ENCODE measurements at regions not wholly inside any gene's neighbourhood (a gene's known extent, or its start where the extent isn't known, plus 50 kb on each side); places are given as distances from the start of the nearest gene placed in this dataset.
"Not testable (repeated sequence)": the region's sequence is repeated elsewhere in the genome, so short reads cannot be mapped to it uniquely, and the experiment has no call there.

- no peaks in the 10 kb centered on the region for H3K4me1 ChIP-seq (ENCODE audit: low read depth)
- intact Hi-C loops (cut with DNase I, micrococcal nuclease), result no loop called here
These were observed 210.9 kb downstream of the C9orf152 start for GRCh38 chr9:109996936-109997580.

DNA sequence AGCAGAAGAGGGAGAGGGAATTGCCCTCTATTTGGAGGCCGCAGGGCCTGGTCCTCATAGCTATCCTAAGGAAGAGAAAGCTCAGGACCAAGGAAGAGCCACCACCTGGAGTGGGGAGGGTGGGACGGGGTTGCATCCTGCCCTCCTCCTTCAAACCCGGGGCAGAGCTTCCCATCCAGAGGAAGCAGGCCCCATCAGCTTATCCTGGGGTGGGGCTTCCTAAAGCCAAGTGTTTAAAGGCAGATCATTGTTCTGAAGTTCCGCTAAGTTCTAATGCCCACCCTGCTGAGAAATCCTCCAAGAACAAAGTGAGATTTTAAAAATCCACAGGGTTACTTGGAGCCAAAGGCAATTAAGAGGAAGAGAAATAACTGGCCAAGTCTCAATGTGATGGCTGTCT lies 210.3 kb downstream of the C9orf152 start:
- Histone ChIP-seq H3K4me1 (ENCODE audit: low read depth) (no peaks in the 10 kb centered on the region), H3K9me3 (no peaks in the 10 kb centered on the region), H3K4me3 (no peak overlapping the region), H3K36me3 (ENCODE audit: low read depth) (no peaks in the 10 kb centered on the region)
- DNase-seq, result no peak
- no peak for TF ChIP-seq CTCF (IDR thresholded peaks at IDR 0.05)
- intact Hi-C loops (cut with DNase I, micrococcal nuclease), result no loop called here
- ATAC-seq, result no peak

More at GRCh38 chr9:109996936-109997580, 210.9 kb downstream of the C9orf152 start:
- Histone ChIP-seq H3K9me3 (no peaks in the 10 kb centered on the region), H3K36me3 (ENCODE audit: low read depth) (no peaks in the 10 kb centered on the region), H3K4me3 (no peak overlapping the region)
- DNase-seq (no peak), ATAC-seq (no peak)
- no peak for TF ChIP-seq CTCF (IDR thresholded peaks at IDR 0.05)

DNA sequence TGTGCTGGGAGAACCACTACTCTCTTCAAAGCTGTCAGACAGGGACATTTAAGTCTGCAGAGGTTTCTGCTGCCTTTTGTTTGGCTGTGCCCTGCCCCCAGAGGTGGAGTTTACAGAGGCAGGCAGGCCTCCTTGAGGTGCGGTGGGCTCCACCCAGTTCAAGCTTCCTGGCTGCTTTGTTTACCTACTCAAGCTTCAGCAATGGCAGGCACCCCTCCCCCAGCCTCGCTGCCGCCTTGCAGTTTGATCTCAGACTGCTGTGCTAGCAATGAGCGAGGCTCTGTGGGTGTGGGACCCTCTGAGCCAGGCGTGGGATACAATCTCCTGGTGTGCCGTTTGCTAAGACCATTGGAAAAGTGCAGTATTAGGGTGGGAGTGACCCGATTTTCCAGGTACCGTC lies 202.4 kb downstream of the C9orf152 start:
- ATAC-seq; H3K4me3 ChIP-seq; H3K9me3 ChIP-seq; intact Hi-C loops (cut with DNase I, micrococcal nuclease); H3K4me1 ChIP-seq (ENCODE audit: low read depth); H3K36me3 ChIP-seq (ENCODE audit: low read depth): not testable (repeated sequence)
- DNase-seq, result peak; percentile 50 to 73 (median 61)

DNA sequence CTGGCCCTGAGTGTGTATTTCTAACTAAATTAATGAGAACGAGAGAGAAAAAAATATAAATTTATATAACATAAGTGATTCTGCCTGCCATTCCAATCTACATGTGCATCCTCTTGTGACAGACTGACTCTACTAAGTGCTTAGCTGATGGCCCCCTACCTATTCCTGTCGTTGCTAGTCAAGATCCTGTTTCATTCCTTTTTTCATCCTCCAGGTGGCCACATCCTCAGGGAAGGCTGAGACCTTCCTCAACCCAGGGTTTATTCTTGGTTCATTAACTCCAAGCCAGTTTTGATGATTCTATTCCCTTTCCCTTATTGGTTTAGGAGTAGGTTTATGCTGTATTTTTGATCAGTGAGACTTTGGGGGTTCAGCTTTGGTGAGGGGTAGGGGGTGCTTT lies 201.3 kb downstream of the C9orf152 start:
- Histone ChIP-seq H3K4me1 (ENCODE audit: low read depth) (peaks cover 3% of the 10 kb centered on the region), H3K4me3 (no peak overlapping the region), H3K9me3 (no peaks in the 10 kb centered on the region), H3K36me3 (ENCODE audit: low read depth) (no peaks in the 10 kb centered on the region)
- ATAC-seq (no peak), DNase-seq (no peak)
- no peak for TF ChIP-seq CTCF (IDR thresholded peaks at IDR 0.05)
- intact Hi-C loops (cut with DNase I, micrococcal nuclease), result no loop called here

- Histone ChIP-seq H3K9me3 (no peaks in the 10 kb centered on the region), H3K4me3 (no peak overlapping the region), H3K4me1 (ENCODE audit: low read depth) (peaks cover 3% of the 10 kb centered on the region), H3K36me3 (ENCODE audit: low read depth) (no peaks in the 10 kb centered on the region)
- TF ChIP-seq CTCF (IDR thresholded peaks at IDR 0.05), result no peak
- intact Hi-C loops (cut with DNase I, micrococcal nuclease), result no loop called here
- ATAC-seq (no peak), DNase-seq (no peak)
These were observed 200.3 kb downstream of the C9orf152 start for GRCh38 chr9:110007477-110008270.

DNA sequence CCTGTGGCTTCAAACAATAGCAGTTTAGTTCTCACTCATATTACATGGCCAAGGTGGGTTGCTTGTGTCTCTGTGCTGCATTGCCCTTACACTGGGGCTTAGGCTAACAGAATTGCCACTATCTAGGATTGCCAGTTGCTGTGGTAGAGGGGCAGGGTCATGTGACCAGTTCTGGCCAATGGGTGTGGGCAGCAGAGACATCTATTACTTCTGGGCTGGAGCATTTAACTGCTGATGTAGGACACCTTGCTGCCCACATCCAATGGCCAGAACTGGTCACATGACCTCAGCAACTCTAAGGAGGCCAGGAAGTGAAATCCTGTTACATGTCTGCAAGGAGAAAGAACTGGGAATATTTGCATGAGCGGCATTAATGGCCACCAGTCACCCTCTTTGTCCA lies 199.3 kb downstream of the C9orf152 start:
- ATAC-seq (no peak), DNase-seq (no peak)
- no peak overlapping the region for H3K4me3 ChIP-seq
- H3K4me1 ChIP-seq (ENCODE audit: low read depth), result peaks cover 3% of the 10 kb centered on the region
- no peaks in the 10 kb centered on the region for H3K36me3 ChIP-seq (ENCODE audit: low read depth)
- intact Hi-C loops (cut with DNase I, micrococcal nuclease), result no loop called here
- TF ChIP-seq CTCF (IDR thresholded peaks at IDR 0.05), result no peak
- no peaks in the 10 kb centered on the region for H3K9me3 ChIP-seq

Measured in mucosa of descending colon (tissue), 3 donors.